ENCODE measurements at regions not wholly inside any gene's neighbourhood (a gene's known extent, or its start where the extent isn't known, plus 50 kb on each side); places are given as distances from the start of the nearest gene placed in this dataset.

DNA sequence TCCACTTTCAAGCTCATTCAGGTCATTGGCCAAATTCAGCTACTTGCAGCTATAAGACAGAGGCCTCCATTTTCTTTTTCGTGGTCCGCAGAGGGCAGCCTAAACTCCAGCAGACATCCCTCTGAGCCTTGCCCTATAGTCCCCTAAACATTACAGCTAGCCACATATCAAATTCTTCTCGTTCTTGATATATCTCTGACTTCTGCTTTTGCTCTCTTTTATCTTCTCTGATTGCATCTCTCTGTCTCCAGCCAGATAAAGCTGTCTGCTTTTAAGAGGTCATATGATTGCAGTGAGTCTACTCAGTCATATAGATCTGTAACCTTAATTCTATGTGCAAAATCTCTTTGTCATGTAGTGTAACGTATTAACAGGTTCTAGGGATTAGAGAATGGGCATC, 358.4 kb upstream of the RGS17 start:
- Histone ChIP-seq H3K27ac (no peak overlapping the region), H3K36me3 (no peaks in the 10 kb centered on the region), H3K4me3 (no peak overlapping the region), H3K4me1 (no peaks in the 10 kb centered on the region), H3K9me3 (no peaks in the 10 kb centered on the region), H3K9ac (ENCODE audit: low read depth in 2 of 2, low read length in 2 of 2) (no peak overlapping the region), H3K27me3 (no peaks in the 10 kb centered on the region)
- DNase-seq = no peak
- intact Hi-C loops (cut with DNase I) = no loop called here
- TF ChIP-seq, protein P1, sequence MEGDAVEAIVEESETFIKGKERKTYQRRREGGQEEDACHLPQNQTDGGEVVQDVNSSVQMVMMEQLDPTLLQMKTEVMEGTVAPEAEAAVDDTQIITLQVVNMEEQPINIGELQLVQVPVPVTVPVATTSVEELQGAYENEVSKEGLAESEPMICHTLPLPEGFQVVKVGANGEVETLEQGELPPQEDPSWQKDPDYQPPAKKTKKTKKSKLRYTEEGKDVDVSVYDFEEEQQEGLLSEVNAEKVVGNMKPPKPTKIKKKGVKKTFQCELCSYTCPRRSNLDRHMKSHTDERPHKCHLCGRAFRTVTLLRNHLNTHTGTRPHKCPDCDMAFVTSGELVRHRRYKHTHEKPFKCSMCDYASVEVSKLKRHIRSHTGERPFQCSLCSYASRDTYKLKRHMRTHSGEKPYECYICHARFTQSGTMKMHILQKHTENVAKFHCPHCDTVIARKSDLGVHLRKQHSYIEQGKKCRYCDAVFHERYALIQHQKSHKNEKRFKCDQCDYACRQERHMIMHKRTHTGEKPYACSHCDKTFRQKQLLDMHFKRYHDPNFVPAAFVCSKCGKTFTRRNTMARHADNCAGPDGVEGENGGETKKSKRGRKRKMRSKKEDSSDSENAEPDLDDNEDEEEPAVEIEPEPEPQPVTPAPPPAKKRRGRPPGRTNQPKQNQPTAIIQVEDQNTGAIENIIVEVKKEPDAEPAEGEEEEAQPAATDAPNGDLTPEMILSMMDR (IDR thresholded peaks at IDR 0.05) = no peak

DNA sequence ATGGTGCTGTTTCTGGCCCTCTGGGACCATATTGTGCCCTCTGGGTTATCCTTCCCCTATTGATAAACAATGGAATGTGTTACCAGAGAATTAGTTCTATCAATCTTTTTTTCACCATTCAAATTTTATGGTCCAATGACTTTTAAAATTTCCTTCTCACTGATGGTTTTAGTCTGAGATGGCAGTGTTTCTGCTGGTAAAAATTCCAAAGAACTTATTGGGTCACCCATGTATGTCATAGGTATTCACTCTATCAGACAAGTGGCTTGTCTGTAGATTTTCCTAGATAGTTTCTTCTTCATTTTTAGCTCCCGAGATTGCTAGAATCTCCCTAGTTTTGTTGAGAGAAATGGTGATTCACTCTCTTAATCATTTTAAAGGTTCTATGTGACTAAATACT, 357.2 kb upstream of the RGS17 start:
- H3K4me1 ChIP-seq = no peaks in the 10 kb centered on the region
- H3K9me3 ChIP-seq = no peaks in the 10 kb centered on the region
- intact Hi-C loops (cut with DNase I) = no loop called here
- no peak overlapping the region for H3K9ac ChIP-seq (ENCODE audit: low read depth in 2 of 2, low read length in 2 of 2)
- no peak for DNase-seq
- TF ChIP-seq, protein P1 (IDR thresholded peaks at IDR 0.05) = no peak
- H3K27ac ChIP-seq = no peak overlapping the region
- no peaks in the 10 kb centered on the region for H3K27me3 ChIP-seq
- H3K36me3 ChIP-seq = no peaks in the 10 kb centered on the region
- H3K4me3 ChIP-seq = no peak overlapping the region

DNA sequence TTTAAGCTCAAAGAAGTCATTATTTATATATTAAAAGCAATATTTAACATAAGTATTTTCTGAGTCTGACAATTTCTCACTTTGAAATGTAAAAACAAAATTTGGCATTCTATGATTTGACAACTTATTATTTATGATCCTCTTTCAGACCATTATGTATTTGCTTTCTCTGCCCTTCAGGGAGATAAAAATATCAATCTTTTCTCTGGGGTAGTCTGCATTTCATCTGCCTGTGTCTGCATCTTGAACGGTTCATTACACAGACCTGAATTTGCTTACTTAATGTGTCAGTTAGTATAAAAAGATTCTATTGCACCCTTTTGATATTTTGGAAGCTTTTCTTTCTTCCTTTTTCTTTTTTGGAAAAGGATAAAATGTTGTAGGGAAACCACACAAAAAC, 354.0 kb upstream of the RGS17 start:
- intact Hi-C loops (cut with DNase I) = no loop called here
- Histone ChIP-seq H3K9ac (ENCODE audit: low read depth in 2 of 2, low read length in 2 of 2) (no peak overlapping the region), H3K36me3 (no peaks in the 10 kb centered on the region), H3K9me3 (no peaks in the 10 kb centered on the region), H3K27me3 (no peaks in the 10 kb centered on the region), H3K27ac (no peak overlapping the region), H3K4me1 (no peaks in the 10 kb centered on the region), H3K4me3 (no peak overlapping the region)
- TF ChIP-seq, protein P1 (IDR thresholded peaks at IDR 0.05) = no peak
- DNase-seq = no peak

DNA sequence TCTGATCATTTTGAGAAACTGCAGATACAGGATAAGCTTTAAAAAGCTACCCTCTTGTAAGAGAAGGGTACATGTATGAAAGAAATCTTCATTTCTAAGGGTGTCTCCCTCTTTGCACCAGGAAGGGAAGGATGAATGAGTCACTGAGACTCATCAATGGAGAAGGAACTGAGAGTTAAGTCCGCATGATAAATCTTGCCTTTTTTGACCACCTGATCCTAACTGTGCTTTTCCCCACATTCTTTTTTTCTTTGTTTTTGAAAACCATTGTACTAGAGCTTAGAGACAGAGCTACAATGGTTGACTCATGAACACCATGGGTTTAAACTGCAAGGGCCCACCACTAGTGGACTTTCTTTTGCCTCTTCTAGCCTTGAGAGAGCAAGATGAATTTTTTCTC, 353.0 kb upstream of the RGS17 start:
- H3K4me3 ChIP-seq = no peak overlapping the region
- intact Hi-C loops (cut with DNase I) = no loop called here

DNA sequence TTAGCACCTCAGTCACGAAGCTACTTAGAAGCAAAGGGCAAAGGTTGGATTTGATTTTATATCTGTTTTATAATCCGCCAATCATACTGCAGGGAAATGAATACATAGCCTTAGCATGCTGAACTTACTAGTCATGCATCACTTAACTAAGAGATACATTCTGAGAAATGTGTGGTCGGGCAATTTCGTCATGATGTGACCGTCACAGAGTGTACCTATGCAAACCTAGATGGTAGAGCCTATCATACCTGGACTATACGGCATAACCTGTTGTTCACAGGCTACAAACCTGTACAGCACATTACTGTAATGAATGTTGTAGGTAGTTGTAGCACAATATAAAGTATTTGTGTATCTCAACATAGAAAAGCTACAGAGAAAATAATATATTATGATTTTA, 345.2 kb upstream of the RGS17 start:
- intact Hi-C loops (cut with DNase I) = no loop called here
- Histone ChIP-seq H3K9me3 (no peaks in the 10 kb centered on the region), H3K4me1 (no peaks in the 10 kb centered on the region), H3K27me3 (no peaks in the 10 kb centered on the region), H3K9ac (ENCODE audit: low read depth in 2 of 2, low read length in 2 of 2) (no peak overlapping the region), H3K4me3 (no peak overlapping the region), H3K36me3 (no peaks in the 10 kb centered on the region), H3K27ac (no peak overlapping the region)
- no peak for DNase-seq
- TF ChIP-seq, protein P1 (IDR thresholded peaks at IDR 0.05) = no peak

More for the DNA sequence above, 353.0 kb upstream of the RGS17 start:
- Histone ChIP-seq H3K36me3 (no peaks in the 10 kb centered on the region), H3K27ac (no peak overlapping the region), H3K9me3 (no peaks in the 10 kb centered on the region), H3K27me3 (no peaks in the 10 kb centered on the region), H3K4me1 (no peaks in the 10 kb centered on the region), H3K9ac (ENCODE audit: low read depth in 2 of 2, low read length in 2 of 2) (no peak overlapping the region)
- TF ChIP-seq, protein P1 (IDR thresholded peaks at IDR 0.05) = no peak
- DNase-seq = no peak

DNA sequence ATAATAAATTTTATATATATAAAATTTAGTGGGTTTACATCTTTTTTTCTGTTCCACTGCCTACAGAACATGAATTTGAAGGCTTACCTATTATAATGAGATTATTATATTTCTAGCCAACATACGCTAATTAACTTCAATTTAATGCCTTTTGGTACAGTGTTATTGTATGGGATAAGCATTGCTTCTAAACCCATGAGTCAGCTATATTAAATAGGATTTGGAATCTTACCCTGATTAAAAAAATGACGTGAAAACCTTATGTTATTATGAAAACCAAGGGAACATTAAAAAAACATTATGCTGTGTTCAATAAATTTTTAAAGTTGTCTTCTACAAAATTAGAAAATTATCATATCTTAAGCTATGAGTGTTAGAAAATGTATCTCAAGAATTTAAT, 334.0 kb upstream of the RGS17 start:
- no peak overlapping the region for H3K27ac ChIP-seq
- no peaks in the 10 kb centered on the region for H3K36me3 ChIP-seq
- TF ChIP-seq, protein P1 (IDR thresholded peaks at IDR 0.05) = no peak
- no peaks in the 10 kb centered on the region for H3K4me1 ChIP-seq
- no peaks in the 10 kb centered on the region for H3K9me3 ChIP-seq
- DNase-seq = no peak
- no peak overlapping the region for H3K9ac ChIP-seq (ENCODE audit: low read depth in 2 of 2, low read length in 2 of 2)
- H3K27me3 ChIP-seq = no peaks in the 10 kb centered on the region
- no peak overlapping the region for H3K4me3 ChIP-seq
- intact Hi-C loops (cut with DNase I) = no loop called here
